Kidney (tissue), 13 donors: ENCODE measurements at regions not wholly inside any gene's neighbourhood (a gene's known extent, or its start where the extent isn't known, plus 50 kb on each side); places are given as distances from the start of the nearest gene placed in this dataset.

Experiments
- DNase-seq, 5 donors: peaks; one replicate each; pipeline ENCODE4 v3.0.0-alpha.2; 2013 to 2020
- FAIRE-seq: peaks from 2 replicates; lab custom pipeline; 2012; peaks lifted over from hg19 to GRCh38; lab: Jason Lieb, UNC
- H3K27ac ChIP-seq, 2 donors: one replicate each; pipeline ENCODE4 v1.7.0; 2013; ENCODE audit warnings: low read depth in 2 of 2, low read length in 2 of 2, inconsistent platforms in 1 of 2
- H3K27me3 ChIP-seq: one replicate; pipeline ENCODE4 v1.7.1; 2013; ENCODE audit warnings: low read length, inconsistent platforms; ENCODE audit not compliant: control insufficient read depth, insufficient read depth
- H3K36me3 ChIP-seq, 3 donors: one replicate each; pipeline versions ENCODE4 v1.7.0 to v1.7.1; 2013; ENCODE audit warnings: low read length in 3 of 3, control low read depth in 1 of 3, inconsistent platforms in 1 of 3; ENCODE audit not compliant: insufficient read depth in 3 of 3, control insufficient read depth in 2 of 3
- H3K4me1 ChIP-seq, 3 donors: one replicate each; pipeline versions ENCODE4 v1.7.0 to v1.7.1; 2013; ENCODE audit warnings: low read length in 3 of 3, inconsistent platforms in 1 of 3, low read depth in 1 of 3; ENCODE audit not compliant: control insufficient read depth in 2 of 3, insufficient read depth in 2 of 3
- H3K4me3 ChIP-seq, 3 donors: one replicate each; pipeline versions ENCODE4 v1.7.0 to v1.8.1; 2013; ENCODE audit warnings: low read length in 3 of 3, control low read depth in 1 of 3, inconsistent platforms in 1 of 3
- H3K9ac ChIP-seq, 3 donors: one replicate each; pipeline versions ENCODE4 v1.7.0 to v1.7.1; 2013; ENCODE audit warnings: low read length in 3 of 3, control low read depth in 1 of 3, inconsistent platforms in 1 of 3
- H3K9me3 ChIP-seq, 3 donors: one replicate each; pipeline versions ENCODE4 v1.7.0 to v1.7.1; 2013; ENCODE audit warnings: low read length in 3 of 3, control low read depth in 1 of 3, inconsistent platforms in 1 of 3; ENCODE audit not compliant: control insufficient read depth in 2 of 3, insufficient read depth in 1 of 3
- intact Hi-C: fragments of 100-400 bp; cut with DNase I; formaldehyde crosslinking; loops from one replicate; pipeline ENCODE4 v1.11.1; 2022
- TF ChIP-seq, protein P1 (sequence below): IDR thresholded peaks from 3 replicates; pipeline ENCODE4 v1.5.1; 2012; ENCODE audit warnings: mild to moderate bottlenecking, moderate library complexity, borderline replicate concordance; ENCODE audit not compliant: insufficient read depth; ENCODE audit errors: extremely low read depth
- donor health status: control.
- donor health status: control.
- donor health status: control.
- donor health status: control.
- donor health status: control.
- donor health status: DM: yes; HTN: yes; CAD: no.
- donor health status: Normal renal cell carcinoma (clear cell type).

DNA sequence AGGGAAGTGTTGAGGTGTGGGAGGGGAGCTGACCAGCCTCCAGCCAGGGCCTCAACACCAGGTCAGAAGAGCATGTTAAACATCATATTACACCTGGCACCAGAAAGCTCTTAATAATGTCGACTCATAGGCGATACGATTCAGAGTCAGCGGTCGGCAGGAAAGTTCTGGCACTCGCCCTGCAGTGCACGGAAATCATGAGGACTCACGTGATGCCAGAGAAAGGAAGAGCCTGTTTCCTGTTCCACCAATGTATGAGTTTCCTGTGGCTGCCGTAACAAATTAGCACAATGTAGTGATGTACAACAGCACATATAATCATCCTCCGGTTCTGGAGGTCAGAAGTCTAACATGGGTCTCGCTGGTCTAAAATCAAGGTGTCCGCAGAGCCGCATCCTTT lies 198.8 kb downstream of the BARX2 start:
- no peak overlapping the region for H3K27ac ChIP-seq
- H3K9me3 ChIP-seq: peaks cover 0 to 4% (median 2%) of the 10 kb centered on the region in 3 donors
- no peak overlapping the region for H3K9ac ChIP-seq
- TF ChIP-seq, protein P1, sequence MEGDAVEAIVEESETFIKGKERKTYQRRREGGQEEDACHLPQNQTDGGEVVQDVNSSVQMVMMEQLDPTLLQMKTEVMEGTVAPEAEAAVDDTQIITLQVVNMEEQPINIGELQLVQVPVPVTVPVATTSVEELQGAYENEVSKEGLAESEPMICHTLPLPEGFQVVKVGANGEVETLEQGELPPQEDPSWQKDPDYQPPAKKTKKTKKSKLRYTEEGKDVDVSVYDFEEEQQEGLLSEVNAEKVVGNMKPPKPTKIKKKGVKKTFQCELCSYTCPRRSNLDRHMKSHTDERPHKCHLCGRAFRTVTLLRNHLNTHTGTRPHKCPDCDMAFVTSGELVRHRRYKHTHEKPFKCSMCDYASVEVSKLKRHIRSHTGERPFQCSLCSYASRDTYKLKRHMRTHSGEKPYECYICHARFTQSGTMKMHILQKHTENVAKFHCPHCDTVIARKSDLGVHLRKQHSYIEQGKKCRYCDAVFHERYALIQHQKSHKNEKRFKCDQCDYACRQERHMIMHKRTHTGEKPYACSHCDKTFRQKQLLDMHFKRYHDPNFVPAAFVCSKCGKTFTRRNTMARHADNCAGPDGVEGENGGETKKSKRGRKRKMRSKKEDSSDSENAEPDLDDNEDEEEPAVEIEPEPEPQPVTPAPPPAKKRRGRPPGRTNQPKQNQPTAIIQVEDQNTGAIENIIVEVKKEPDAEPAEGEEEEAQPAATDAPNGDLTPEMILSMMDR: no peak
- FAIRE-seq (no peak), DNase-seq (no peak)
- intact Hi-C loops: no loop called here
- no peaks in the 10 kb centered on the region for H3K4me1 ChIP-seq
- no peaks in the 10 kb centered on the region for H3K36me3 ChIP-seq
- no peaks in the 10 kb centered on the region for H3K27me3 ChIP-seq
- no peak overlapping the region for H3K4me3 ChIP-seq

DNA sequence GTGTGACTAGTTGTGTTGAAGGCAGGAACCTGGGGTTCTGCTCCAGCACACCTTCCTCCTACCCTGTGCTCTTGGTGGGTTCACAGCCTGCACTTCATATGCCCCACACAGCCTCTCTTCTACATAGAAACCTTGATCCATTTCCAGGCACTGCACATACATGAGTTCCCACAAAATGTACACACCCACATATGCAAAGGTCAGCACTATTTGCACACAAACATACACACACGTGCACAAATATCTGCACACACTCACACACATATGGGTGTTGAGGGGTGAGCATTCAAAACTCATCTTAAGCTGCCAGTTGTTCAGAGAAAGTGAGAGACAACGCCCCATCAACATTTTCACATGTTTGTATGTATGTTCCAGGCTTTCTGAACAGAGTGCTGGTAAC lies 201.0 kb downstream of the BARX2 start:
- H3K9me3 ChIP-seq: peaks cover 0 to 2% (median 0%) of the 10 kb centered on the region in 3 donors
- no peak overlapping the region for H3K4me3 ChIP-seq
- intact Hi-C loops: no loop called here
- H3K9ac ChIP-seq: no peak overlapping the region
- TF ChIP-seq, protein P1: no peak
- H3K4me1 ChIP-seq: no peaks in the 10 kb centered on the region
- no peak overlapping the region for H3K27ac ChIP-seq
- no peak for DNase-seq
- H3K27me3 ChIP-seq: no peaks in the 10 kb centered on the region
- no peak for FAIRE-seq
- H3K36me3 ChIP-seq: no peaks in the 10 kb centered on the region

- intact Hi-C loops: no loop called here
- H3K4me1 ChIP-seq: no peaks in the 10 kb centered on the region
- H3K4me3 ChIP-seq: no peak overlapping the region
- TF ChIP-seq, protein P1: no peak
- DNase-seq (no peak), FAIRE-seq (no peak)
- no peaks in the 10 kb centered on the region for H3K36me3 ChIP-seq
- peaks cover 0 to 2% (median 0%) of the 10 kb centered on the region in 3 donors for H3K9me3 ChIP-seq
- no peak overlapping the region for H3K27ac ChIP-seq
- H3K27me3 ChIP-seq: no peaks in the 10 kb centered on the region
- H3K9ac ChIP-seq: no peak overlapping the region
Observed at GRCh38 chr11:129578006-129578405, 202.4 kb downstream of the BARX2 start.

- Histone ChIP-seq H3K9me3 (no peaks in the 10 kb centered on the region), H3K9ac (no peak overlapping the region), H3K4me3 (no peak overlapping the region), H3K36me3 (no peaks in the 10 kb centered on the region), H3K27ac (no peak overlapping the region), H3K4me1 (no peaks in the 10 kb centered on the region), H3K27me3 (no peaks in the 10 kb centered on the region)
- FAIRE-seq (no peak), DNase-seq (no peak)
- intact Hi-C loops: no loop called here
- TF ChIP-seq, protein P1: no peak
Observed at GRCh38 chr11:129580278-129580677, 204.6 kb downstream of the BARX2 start.
